NCI-H2227 (cell line): ENCODE measurements at regions not wholly inside any gene's neighbourhood (a gene's known extent, or its start where the extent isn't known, plus 50 kb on each side); places are given as distances from the start of the nearest gene placed in this dataset.
"Not testable (repeated sequence)": the region's sequence is repeated elsewhere in the genome, so short reads cannot be mapped to it uniquely, and the experiment has no call there.

Source experiments
- DNase-seq: peaks from one replicate; lab custom pipeline; 2025; ENCODE audit not compliant: unreplicated experiment; lab: John Stamatoyannopoulos, UW

DNA sequence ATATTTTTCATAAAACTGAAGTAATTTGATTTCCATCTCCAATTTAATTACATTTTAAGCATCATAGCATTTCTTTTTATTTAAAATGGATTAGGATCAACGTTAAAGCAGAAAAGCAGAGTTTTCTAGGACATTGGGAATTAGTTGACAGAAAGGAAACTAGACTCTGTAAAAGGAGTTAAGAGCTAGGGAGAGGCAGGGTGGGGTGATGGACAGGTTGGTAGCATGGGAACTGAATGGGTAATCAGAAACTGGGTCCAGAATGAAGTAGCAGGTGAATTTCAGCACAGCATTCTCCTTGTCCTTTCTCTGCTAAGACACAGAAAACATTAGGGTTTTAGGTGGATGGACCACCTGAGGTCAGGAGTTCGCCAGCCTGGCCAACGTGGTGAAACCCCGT is 97.6 kb downstream of the ANAPC4 start:
- DNase-seq, result no peak

GRCh38 chr4:25477221-25477620 is 100.2 kb downstream of the ANAPC4 start:
- no peak for DNase-seq

GRCh38 chr4:25481648-25482047 is 104.6 kb downstream of the ANAPC4 start:
- no peak for DNase-seq

DNA sequence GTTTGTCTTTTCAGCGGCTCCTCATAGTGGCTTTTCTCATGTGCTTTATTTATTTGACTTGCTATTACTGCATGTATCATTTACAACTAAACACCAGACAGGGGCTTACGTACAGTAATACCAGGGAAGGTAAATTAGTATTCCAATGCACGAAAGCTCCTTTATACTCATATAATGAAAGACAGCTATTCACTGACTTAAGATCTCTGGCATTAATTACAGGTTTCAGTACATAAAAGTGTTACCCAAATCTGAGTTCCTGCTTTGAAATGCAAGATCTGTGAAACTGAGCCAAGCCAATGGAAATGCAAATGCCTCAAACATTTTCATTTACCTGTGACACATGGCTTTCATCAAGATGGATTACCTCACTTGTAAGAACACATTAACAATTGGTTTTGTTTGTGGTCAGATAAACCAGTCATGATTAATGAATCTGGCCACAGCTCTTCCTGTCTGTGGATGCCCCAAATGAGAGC is 107.2 kb downstream of the ANAPC4 start:
- DNase-seq, result no peak

DNA sequence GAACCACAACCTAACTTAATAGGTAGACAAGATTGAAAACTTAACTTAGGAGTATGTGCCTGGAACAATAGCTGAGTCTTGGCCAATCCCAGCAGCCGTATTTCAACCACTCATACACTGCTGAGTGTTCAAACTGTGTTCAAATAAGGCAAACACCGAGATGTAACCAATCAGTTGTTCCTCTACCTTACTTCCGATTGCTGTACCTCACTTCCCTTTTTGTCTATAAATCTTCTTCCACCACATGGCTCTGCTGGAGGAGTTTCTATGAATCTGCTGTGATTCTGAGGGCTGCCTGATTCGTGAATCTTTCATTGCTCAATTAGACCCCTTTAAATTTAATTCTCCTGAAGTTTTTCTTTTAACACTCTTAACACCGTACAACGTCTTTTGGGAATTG is 108.0 kb downstream of the ANAPC4 start:
- DNase-seq, result no peak

DNA sequence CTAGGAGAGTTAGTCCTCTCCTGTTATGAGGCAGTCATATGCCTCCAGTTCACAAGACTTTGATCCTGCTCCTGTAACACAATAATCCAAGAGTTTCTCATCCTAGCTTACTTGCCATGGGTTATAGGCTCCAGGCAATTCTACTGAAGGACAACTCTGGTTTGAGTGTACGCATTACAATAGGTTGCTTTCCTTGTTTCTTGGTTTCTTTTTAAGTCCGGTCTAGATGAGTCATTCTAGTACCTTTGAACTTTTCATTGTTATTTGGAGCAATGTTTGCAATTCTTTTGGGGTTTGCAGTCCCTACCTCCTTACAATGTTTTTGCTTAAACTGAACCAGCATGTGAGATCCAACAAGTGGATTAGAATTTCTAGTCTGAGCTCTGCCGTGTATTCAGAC is 109.1 kb downstream of the ANAPC4 start:
- no peak for DNase-seq

DNA sequence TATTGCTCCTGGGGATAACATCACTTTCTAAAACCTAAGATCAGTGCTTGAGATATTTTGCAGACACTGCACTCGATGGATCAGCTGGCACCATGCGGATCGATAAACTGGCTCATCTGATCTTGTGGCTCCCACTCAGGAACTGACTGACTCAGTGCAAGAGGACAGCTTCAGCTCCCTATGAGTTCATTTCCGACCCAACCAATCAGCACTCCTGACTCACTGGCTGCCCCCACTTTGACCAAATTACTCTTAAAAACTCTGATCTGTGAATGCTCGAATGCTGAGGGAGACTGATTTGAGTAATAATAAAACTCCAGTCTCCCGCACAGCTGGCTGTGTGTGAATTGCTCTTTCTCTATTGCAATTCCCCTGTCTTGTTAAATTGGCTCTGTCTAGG is 110.1 kb downstream of the ANAPC4 start:
- no peak for DNase-seq

GRCh38 chr4:25489253-25489797 is 112.3 kb downstream of the ANAPC4 start:
- no peak for DNase-seq

- no peak for DNase-seq
Measured at GRCh38 chr4:25493466-25493865, 116.4 kb downstream of the ANAPC4 start.

- DNase-seq, result no peak
Measured at GRCh38 chr4:25494166-25494565, 117.1 kb downstream of the ANAPC4 start.

DNA sequence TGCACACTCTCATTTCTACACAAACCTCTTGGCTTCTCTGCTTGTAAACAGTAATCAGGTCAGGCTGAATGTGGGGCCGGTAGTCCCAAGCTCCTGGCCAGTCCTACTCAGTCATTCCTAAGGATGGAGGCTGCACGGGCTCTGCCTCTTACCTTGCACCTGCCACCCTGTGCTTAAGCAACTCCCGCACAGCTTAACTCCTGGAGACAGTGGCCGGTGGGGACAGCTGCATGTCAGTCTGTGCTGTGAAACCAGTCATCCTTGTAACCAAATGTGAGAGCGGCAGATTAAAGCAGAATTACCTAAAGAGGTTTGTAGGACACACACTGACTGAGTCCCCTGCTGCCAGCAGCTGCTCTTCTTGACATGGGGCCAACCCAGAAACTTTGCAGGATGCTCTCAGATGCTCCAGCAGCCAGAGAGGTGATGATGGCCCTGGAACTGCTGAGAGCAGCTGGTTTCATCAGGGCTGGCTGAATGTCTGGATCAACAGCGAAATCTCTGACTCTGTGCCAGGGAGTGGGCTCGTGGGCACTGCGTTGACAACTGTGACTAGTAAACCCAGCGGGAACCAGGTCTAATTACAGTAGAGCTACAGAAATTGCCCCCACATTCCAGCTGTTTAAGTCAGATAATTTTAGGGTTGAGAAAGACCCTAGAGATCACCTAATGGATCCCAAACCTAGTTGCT is 123.7 kb downstream of the ANAPC4 start:
- peak; percentile 74 for DNase-seq

- no peak for DNase-seq
Measured at GRCh38 chr4:25502115-25502514, 125.1 kb downstream of the ANAPC4 start.

- no peak for DNase-seq
Measured at GRCh38 chr4:25503779-25504178, 126.7 kb downstream of the ANAPC4 start.

- no peak for DNase-seq
Measured at GRCh38 chr4:25504932-25505636, 128.0 kb downstream of the ANAPC4 start.

GRCh38 chr4:25505637-25505991 is 128.6 kb downstream of the ANAPC4 start:
- no peak for DNase-seq

- DNase-seq, result no peak
Measured at GRCh38 chr4:25506032-25506571, 129.0 kb downstream of the ANAPC4 start.

DNA sequence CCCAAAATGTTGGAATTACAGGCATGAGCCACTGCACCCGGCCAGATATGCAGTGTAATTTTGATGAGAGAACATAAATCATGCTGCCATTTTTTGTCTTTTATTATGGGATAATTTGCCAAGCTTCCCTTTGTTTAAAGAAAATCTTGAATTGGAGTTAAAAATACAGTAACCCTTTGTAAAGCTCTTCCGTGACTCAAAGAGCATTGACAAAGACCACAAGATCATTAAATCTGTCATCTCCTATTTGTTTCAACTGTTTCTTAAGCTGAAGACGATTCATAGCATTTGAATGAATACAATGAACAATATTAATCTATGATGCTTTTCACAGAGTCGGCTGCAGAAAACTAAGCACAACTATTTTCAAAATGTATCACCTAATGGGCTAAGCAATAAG is 132.6 kb downstream of the ANAPC4 start:
- no peak for DNase-seq

- not testable (repeated sequence) for DNase-seq
Measured at GRCh38 chr4:25511823-25512222, 134.8 kb downstream of the ANAPC4 start.

DNA sequence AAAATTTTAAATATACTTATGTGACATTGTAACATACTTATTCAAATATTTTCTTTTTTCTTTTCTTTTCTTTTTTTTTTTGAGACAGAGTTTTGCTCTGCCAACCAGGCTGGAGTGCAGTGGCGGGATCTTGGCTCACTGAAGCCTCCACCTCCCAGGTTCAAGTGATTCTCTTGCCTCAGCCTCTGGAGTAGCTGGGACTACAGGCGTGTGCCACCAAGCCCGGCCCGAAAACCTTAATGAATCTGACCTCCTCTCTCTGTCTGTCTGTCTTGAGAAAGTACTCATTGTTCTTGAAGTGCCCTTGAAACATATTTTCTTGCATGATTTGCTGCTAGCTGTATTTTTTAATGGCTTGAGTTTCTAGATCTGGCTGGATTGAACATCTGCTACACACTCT is 136.8 kb downstream of the ANAPC4 start:
- DNase-seq, result no peak

- DNase-seq, result no peak
Measured at GRCh38 chr4:25523405-25523804, 132.2 kb upstream of the SLC34A2 start.

DNA sequence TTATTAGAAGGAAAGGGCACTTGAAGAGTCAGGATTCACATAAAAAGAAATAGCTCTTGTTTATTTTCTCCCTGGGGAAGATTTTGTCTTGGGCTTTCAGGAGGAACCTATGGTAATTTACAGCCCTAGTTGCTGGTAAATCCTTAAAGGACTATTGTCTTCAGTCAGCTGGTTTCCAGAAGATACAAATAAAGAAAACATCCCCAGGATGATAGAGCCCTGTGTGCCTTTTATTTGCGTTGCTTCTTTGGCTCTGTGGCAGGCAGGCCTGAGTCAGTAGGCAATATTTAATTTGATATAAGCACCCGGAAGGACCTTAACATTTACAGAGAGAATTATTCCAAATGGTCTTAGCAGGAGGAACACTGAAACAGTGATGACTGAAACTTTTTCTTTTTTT is 131.0 kb upstream of the SLC34A2 start:
- DNase-seq, result no peak

DNA sequence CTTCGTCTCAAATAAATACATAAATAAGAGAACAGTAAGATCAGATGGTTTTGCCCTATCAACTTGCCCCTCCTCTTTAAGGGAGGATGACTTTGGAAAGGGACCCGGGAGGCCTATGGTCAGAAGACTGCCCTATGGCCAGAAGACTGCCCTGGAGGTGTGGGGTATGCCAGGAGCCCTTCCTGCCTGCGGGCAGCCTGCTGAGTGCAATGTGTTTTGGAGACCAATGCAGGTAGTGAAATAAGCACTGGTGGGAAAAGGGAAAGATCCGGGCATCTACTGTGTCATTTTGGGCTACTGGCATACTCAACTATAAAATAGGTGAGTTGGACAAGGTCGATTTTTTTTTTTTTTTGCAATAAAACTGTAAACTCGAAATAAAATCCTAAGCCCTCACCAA is 129.8 kb upstream of the SLC34A2 start:
- no peak for DNase-seq
